ELF-1 (cell line): ENCODE measurements at regions not wholly inside any gene's neighbourhood (a gene's known extent, or its start where the extent isn't known, plus 50 kb on each side); places are given as distances from the start of the nearest gene placed in this dataset.

Experiments
- DNase-seq: peaks from one replicate; pipeline ENCODE4 v3.0.0-alpha.2; 2016; ENCODE audit warnings: low read depth, low spot score

- peak; percentile 83 for DNase-seq
Measured at GRCh38 chr3:184659797-184660301, 52.0 kb downstream of the MAGEF1 start.

GRCh38 chr3:184658223-184658928, 53.5 kb downstream of the MAGEF1 start:
- peak; percentile 69 for DNase-seq

- DNase-seq, result no peak
Measured at GRCh38 chr3:184656829-184657681, 54.8 kb downstream of the MAGEF1 start.

- DNase-seq, result no peak
Measured at GRCh38 chr3:184656458-184656828, 55.4 kb downstream of the MAGEF1 start.

GRCh38 chr3:184655597-184655996, 56.3 kb downstream of the MAGEF1 start:
- DNase-seq, result no peak

- no peak for DNase-seq
Measured at GRCh38 chr3:184654375-184654774, 57.5 kb downstream of the MAGEF1 start.

GRCh38 chr3:184652465-184652864, 59.4 kb downstream of the MAGEF1 start:
- peak; percentile 46 for DNase-seq

- no peak for DNase-seq
Measured at GRCh38 chr3:184651904-184652303, 60.0 kb downstream of the MAGEF1 start.

- DNase-seq, result peak; percentile 64
Measured at GRCh38 chr3:184648636-184649035, 63.2 kb downstream of the MAGEF1 start.

GRCh38 chr3:184647405-184647936, 64.4 kb downstream of the MAGEF1 start:
- DNase-seq, result peak; percentile 81

GRCh38 chr3:184645336-184645735, 66.5 kb downstream of the MAGEF1 start:
- DNase-seq, result peak; percentile 43

- DNase-seq, result no peak
Measured at GRCh38 chr3:184643442-184643841, 68.4 kb downstream of the MAGEF1 start.

- peak; percentile 72 for DNase-seq
Measured at GRCh38 chr3:184642631-184643285, 69.1 kb downstream of the MAGEF1 start.

GRCh38 chr3:184641430-184641829, 70.4 kb downstream of the MAGEF1 start:
- no peak for DNase-seq

- no peak for DNase-seq
Measured at GRCh38 chr3:184639351-184639750, 72.5 kb downstream of the MAGEF1 start.

- DNase-seq, result no peak
Measured at GRCh38 chr3:184637705-184638104, 74.2 kb downstream of the MAGEF1 start.

GRCh38 chr3:184636741-184637316, 75.0 kb downstream of the MAGEF1 start:
- DNase-seq, result peak; percentile 96

GRCh38 chr3:184635774-184636173, 74.2 kb downstream of the EPHB3 start:
- DNase-seq, result no peak

- no peak for DNase-seq
Measured at GRCh38 chr3:184635126-184635525, 73.5 kb downstream of the EPHB3 start.

GRCh38 chr3:184633237-184633579, 71.6 kb downstream of the EPHB3 start:
- DNase-seq, result no peak

GRCh38 chr3:184632551-184633236, 71.1 kb downstream of the EPHB3 start:
- DNase-seq, result no peak
